ENCODE measurements at regions not wholly inside any gene's neighbourhood (a gene's known extent, or its start where the extent isn't known, plus 50 kb on each side); places are given as distances from the start of the nearest gene placed in this dataset.

- Mint-ChIP-seq H3K27ac (no peak overlapping the region), H3K27me3 (no peaks in the 10 kb centered on the region), H3K9me3 (ENCODE audit: low read depth) (no peaks in the 10 kb centered on the region)
Observed at GRCh38 chr10:16184906-16185305, 251.9 kb upstream of the PTER start.

GRCh38 chr10:16186564-16186963 lies 250.2 kb upstream of the PTER start:
- DNase-seq (ENCODE audit: low spot score, unreplicated experiment): no peak
- Mint-ChIP-seq H3K36me3 (ENCODE audit: insufficient read depth) (no peaks in the 10 kb centered on the region), H3K27ac (no peak overlapping the region)

More at GRCh38 chr10:16184906-16185305, 251.9 kb upstream of the PTER start:
- Mint-ChIP-seq H3K4me1 (ENCODE audit: low read depth) (no peaks in the 10 kb centered on the region), H3K36me3 (ENCODE audit: insufficient read depth) (no peaks in the 10 kb centered on the region), H3K4me3 (ENCODE audit: low read depth) (no peak overlapping the region)
- TF ChIP-seq CTCF (IDR thresholded peaks at IDR 0.05; ENCODE audit: unreplicated experiment): no peak
- no peak for DNase-seq (ENCODE audit: low spot score, unreplicated experiment)

GRCh38 chr10:16187161-16187560 lies 249.6 kb upstream of the PTER start:
- no peak overlapping the region for H3K27ac Mint-ChIP-seq
- no peaks in the 10 kb centered on the region for H3K36me3 Mint-ChIP-seq (ENCODE audit: insufficient read depth)
- TF ChIP-seq CTCF (IDR thresholded peaks at IDR 0.05; ENCODE audit: unreplicated experiment): no peak
- no peak overlapping the region for H3K4me3 Mint-ChIP-seq (ENCODE audit: low read depth)
- no peaks in the 10 kb centered on the region for H3K27me3 Mint-ChIP-seq
- H3K9me3 Mint-ChIP-seq (ENCODE audit: low read depth): no peaks in the 10 kb centered on the region
- no peak for DNase-seq (ENCODE audit: low spot score, unreplicated experiment)
- H3K4me1 Mint-ChIP-seq (ENCODE audit: low read depth): no peaks in the 10 kb centered on the region

More at GRCh38 chr10:16186564-16186963, 250.2 kb upstream of the PTER start:
- H3K27me3 Mint-ChIP-seq: no peaks in the 10 kb centered on the region
- no peak for TF ChIP-seq CTCF (IDR thresholded peaks at IDR 0.05; ENCODE audit: unreplicated experiment)
- H3K9me3 Mint-ChIP-seq (ENCODE audit: low read depth): no peaks in the 10 kb centered on the region
- no peak overlapping the region for H3K4me3 Mint-ChIP-seq (ENCODE audit: low read depth)
- H3K4me1 Mint-ChIP-seq (ENCODE audit: low read depth): no peaks in the 10 kb centered on the region

GRCh38 chr10:16192337-16192736 lies 244.5 kb upstream of the PTER start:
- Mint-ChIP-seq H3K4me1 (ENCODE audit: low read depth) (peaks cover 6% of the 10 kb centered on the region), H3K27ac (no peak overlapping the region), H3K36me3 (ENCODE audit: insufficient read depth) (no peaks in the 10 kb centered on the region), H3K27me3 (no peaks in the 10 kb centered on the region), H3K4me3 (ENCODE audit: low read depth) (no peak overlapping the region), H3K9me3 (ENCODE audit: low read depth) (peaks cover 12% of the 10 kb centered on the region)
- DNase-seq (ENCODE audit: low spot score, unreplicated experiment): no peak
- TF ChIP-seq CTCF (IDR thresholded peaks at IDR 0.05; ENCODE audit: unreplicated experiment): no peak

- H3K27ac Mint-ChIP-seq: no peak overlapping the region
Observed at GRCh38 chr10:16193241-16193640, 243.6 kb upstream of the PTER start.

More at GRCh38 chr10:16193241-16193640, 243.6 kb upstream of the PTER start:
- no peak overlapping the region for H3K4me3 Mint-ChIP-seq (ENCODE audit: low read depth)
- TF ChIP-seq CTCF (IDR thresholded peaks at IDR 0.05; ENCODE audit: unreplicated experiment): no peak
- peaks cover 6% of the 10 kb centered on the region for H3K4me1 Mint-ChIP-seq (ENCODE audit: low read depth)
- no peaks in the 10 kb centered on the region for H3K36me3 Mint-ChIP-seq (ENCODE audit: insufficient read depth)
- no peaks in the 10 kb centered on the region for H3K27me3 Mint-ChIP-seq
- H3K9me3 Mint-ChIP-seq (ENCODE audit: low read depth): peaks cover 12% of the 10 kb centered on the region
- no peak for DNase-seq (ENCODE audit: low spot score, unreplicated experiment)
